GM12878 (cell line): ENCODE measurements at regions not wholly inside any gene's neighbourhood (a gene's known extent, or its start where the extent isn't known, plus 50 kb on each side); places are given as distances from the start of the nearest gene placed in this dataset.

Source experiments
- ATAC-seq: fragments of 200-7000 bp; cut with Tn5 transposase; 3 replicates; pipeline ENCODE4 v1.9.1; 2020; ENCODE audit warnings: mild to moderate bottlenecking, moderate library complexity
- BruUV-seq: library from RNA; stranded (reverse); fragments of 400-500 nt; replicated peaks from 2 replicates; lab custom pipeline; 2021; lab: Mats Ljungman, UMichigan
- CTCF ChIA-PET: fragments of 300-600 bp; sonication (Branson Sonifier 250); formaldehyde crosslinking; extraction: SDS; loops from one replicate; lab custom pipeline; 2021; ENCODE audit warnings: inconsistent platforms; lab: Yijun Ruan, JAX
- POLR2A ChIA-PET: fragments of 350-600 bp; formaldehyde crosslinking; extraction: SDS; loops from one replicate; lab custom pipeline; 2021; ENCODE audit warnings: inconsistent platforms; lab: Charles Lee
- RAD21 ChIA-PET: fragments of 300-600 bp; sonication (Branson Sonifier 250); formaldehyde crosslinking; loops from one replicate; lab custom pipeline; 2023; ENCODE audit warnings: antibody characterized with exemption; ENCODE audit not compliant: unreplicated experiment; lab: Charles Lee
- SMC1A ChIA-PET: fragments of 300-600 bp; sonication (Branson Sonifier 250); formaldehyde crosslinking; loops from one replicate; lab custom pipeline; 2023; ENCODE audit not compliant: unreplicated experiment, uncharacterized antibody; lab: Charles Lee
- DNase-seq: peaks from one replicate; pipeline ENCODE4 v3.0.0-alpha.2; 2011; ENCODE audit warnings: low read depth, low spot score
- FAIRE-seq: peaks from 3 replicates; lab custom pipeline; 2011; peaks lifted over from hg19 to GRCh38; lab: Jason Lieb, UNC
- H2AFZ ChIP-seq: 2 replicates; pipeline ENCODE4 v1.6.0; 2011; ENCODE audit warnings: low read depth, low read length, control low read depth; ENCODE audit not compliant: control insufficient read depth
- H3K27ac ChIP-seq: 2 replicates; pipeline ENCODE4 v1.5.1; 2011; ENCODE audit warnings: control low read depth; ENCODE audit not compliant: control insufficient read depth, insufficient read depth
- H3K27me3 ChIP-seq, 2 experiments: replicated peaks in 1 of 2; 2 replicates each; pipeline versions ENCODE4 v1.6.0 to v1.6.1; 2011; ENCODE audit warnings: low read length in 1 of 2; ENCODE audit not compliant: control insufficient read depth in 2 of 2, insufficient read depth in 2 of 2
- H3K36me3 ChIP-seq, 2 experiments: 2 replicates each; pipeline ENCODE4 v1.5.1; 2011; ENCODE audit warnings: low read length in 1 of 2; ENCODE audit not compliant: control insufficient read depth in 2 of 2, insufficient read depth in 2 of 2
- H3K4me1 ChIP-seq: 2 replicates; pipeline ENCODE4 v1.6.1; 2011; ENCODE audit warnings: mild to moderate bottlenecking, low read length, moderate library complexity, mixed read lengths; ENCODE audit not compliant: control insufficient read depth, insufficient read depth
- H3K4me2 ChIP-seq: 2 replicates; pipeline ENCODE4 v1.6.0; 2011; ENCODE audit warnings: control low read depth; ENCODE audit not compliant: control insufficient read depth, insufficient read depth
- H3K4me3 ChIP-seq: fragments of 200-600 bp; sonication (generic); 2 replicates; pipeline ENCODE4 v1.5.1; 2016
- H3K79me2 ChIP-seq: 2 replicates; pipeline ENCODE4 v1.6.0; 2011; ENCODE audit warnings: low read length; ENCODE audit not compliant: control insufficient read depth, insufficient read depth
- H3K9ac ChIP-seq: 2 replicates; pipeline ENCODE4 v1.8.0; 2011; ENCODE audit warnings: low read length, control low read depth, mixed read lengths; ENCODE audit not compliant: control insufficient read depth, insufficient read depth
- H3K9me3 ChIP-seq: replicated peaks from 3 replicates; pipeline ENCODE4 v1.5.1; 2011; ENCODE audit warnings: mild to moderate bottlenecking, low read length; ENCODE audit not compliant: control insufficient read depth, insufficient read depth
- H4K20me1 ChIP-seq: 2 replicates; pipeline ENCODE4 v1.6.0; 2011; ENCODE audit not compliant: control insufficient read depth, insufficient read depth
- CHD2 ChIP-seq: IDR thresholded peaks from 2 replicates; pipeline ENCODE4 v1.6.1; 2011; ENCODE audit warnings: low read depth, low read length, improper control_type of control experiment, borderline replicate concordance
- HDAC2 ChIP-seq: fragments of 200-600 bp; sonication (generic); IDR thresholded peaks from 2 replicates; pipeline ENCODE4 v1.6.1; 2017
- HDAC6 ChIP-seq: fragments of 200-600 bp; sonication (generic); IDR thresholded peaks from one replicate; pipeline ENCODE4 v1.8.0; 2017; ENCODE audit warnings: antibody characterized with exemption; ENCODE audit not compliant: unreplicated experiment
- JUND ChIP-seq: IDR thresholded peaks from 2 replicates; pipeline ENCODE4 v1.6.1; 2012; ENCODE audit warnings: low read depth, mild to moderate bottlenecking, low read length, improper control_type of control experiment, moderate library complexity
- NFXL1 ChIP-seq: fragments of 450-650 bp; IDR thresholded peaks from 2 replicates; pipeline ENCODE4 v1.6.1; 2017; ENCODE audit warnings: antibody characterized with exemption, mild to moderate bottlenecking, borderline replicate concordance
- RB1 ChIP-seq: fragments of 450-650 bp; formaldehyde crosslinking; IDR thresholded peaks from 2 replicates; pipeline ENCODE4 v1.6.1; 2017; ENCODE audit warnings: mild to moderate bottlenecking, borderline replicate concordance
- RBBP5 ChIP-seq: fragments of 200-600 bp; sonication (generic); conservative IDR thresholded peaks from 2 replicates; pipeline ENCODE4 v1.6.1; 2016
- SRF ChIP-seq, 2 experiments: IDR thresholded peaks; 2 replicates each; pipeline ENCODE4 v1.6.1; 2011; ENCODE audit warnings: low read depth in 2 of 2, low read length in 2 of 2, mild to moderate bottlenecking in 1 of 2, moderate library complexity in 1 of 2
- SUZ12 ChIP-seq: fragments of 200-600 bp; sonication (generic); IDR thresholded peaks from one replicate; pipeline ENCODE4 v1.6.1; 2018; ENCODE audit warnings: antibody characterized with exemption, mild to moderate bottlenecking; ENCODE audit not compliant: unreplicated experiment
- YBX1 ChIP-seq: fragments of 450-650 bp; IDR thresholded peaks from 2 replicates; pipeline ENCODE4 v1.6.1; 2016; ENCODE audit warnings: antibody characterized with exemption
- ZNF622 ChIP-seq: fragments of 450-650 bp; IDR thresholded peaks from 2 replicates; pipeline ENCODE4 v1.6.1; 2017; ENCODE audit warnings: mild to moderate bottlenecking, inconsistent platforms
- WGBS: methylation state at CpG from one replicate; pipeline ENCODE4 v1.1.6; 2016; ENCODE audit warnings: low lambda C conversion rate; ENCODE audit not compliant: insufficient replicate concordance, insufficient coverage; ENCODE audit errors: missing lambda C conversion rate; 5-methylcytosine and 5-hydroxymethylcytosine counted together
- in situ Hi-C: fragments of 300-500 bp; cut with MboI; formaldehyde crosslinking; loops from 9 replicates; pipeline ENCODE4 v1.14.3; 2018; ENCODE audit warnings: mixed read lengths
- intact Hi-C: fragments of 100-400 bp; cut with micrococcal nuclease; formaldehyde crosslinking; loops from one replicate; pipeline ENCODE4 v1.14.2; 2022; ENCODE audit not compliant: unreplicated experiment
- TF ChIP-seq, protein P1 (sequence below): fragments of 450-650 bp; conservative IDR thresholded peaks from 2 replicates; pipeline ENCODE4 v1.6.1; 2017; ENCODE audit warnings: mild to moderate bottlenecking, moderate library complexity
- TF ChIP-seq, protein P2 (sequence below): fragments of 450-650 bp; IDR thresholded peaks from 2 replicates; pipeline ENCODE4 v1.6.1; 2017; ENCODE audit warnings: borderline replicate concordance
- TF ChIP-seq, protein P3 (sequence below): fragments of 450-650 bp; IDR thresholded peaks from 2 replicates; pipeline ENCODE4 v1.6.1; 2017; ENCODE audit warnings: mild to moderate bottlenecking, moderate library complexity

DNA sequence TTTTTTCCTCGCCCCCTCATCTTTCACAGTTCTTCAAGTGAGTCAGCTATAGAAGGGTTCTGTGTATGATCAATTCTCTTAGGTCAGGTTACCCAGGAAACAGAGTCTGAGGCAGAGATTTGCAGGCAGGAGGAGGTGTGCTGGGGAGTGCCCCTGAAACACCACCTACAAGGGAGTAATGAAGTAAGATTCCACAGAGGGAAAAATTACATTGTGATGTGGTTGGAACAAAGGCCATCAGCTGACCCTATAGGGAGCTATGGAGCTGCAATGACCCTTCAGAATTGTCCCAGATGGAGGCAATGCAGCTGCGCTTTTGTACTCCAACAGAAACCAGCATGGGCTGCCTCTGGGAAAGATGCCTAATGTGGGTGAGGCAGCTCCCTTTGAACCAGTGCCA lies 142.2 kb upstream of the CNTN3 start:
- 4% methylated on average over 2 of the region's 2 CpGs for WGBS
- no peak; the same call in 2 of the 3 replicates for ATAC-seq
- intact Hi-C loops = no loop called here

More for the DNA sequence above, 142.2 kb upstream of the CNTN3 start:
- ChIA-PET RAD21 (no interaction called here), SMC1A (no interaction called here), CTCF (no interaction called here), POLR2A (no interaction called here)
- Histone ChIP-seq H3K79me2 (no peaks in the 10 kb centered on the region), H3K27me3 (no peaks in the 10 kb centered on the region), H3K4me3 (no peak overlapping the region), H3K36me3 (no peaks in the 10 kb centered on the region), H3K9me3 (no peaks in the 10 kb centered on the region), H4K20me1 (no peaks in the 10 kb centered on the region), H3K9ac (no peak overlapping the region), H3K4me1 (no peaks in the 10 kb centered on the region), H3K4me2 (no peak overlapping the region), H3K27ac (no peak overlapping the region), H2AFZ (no peak overlapping the region)
- in situ Hi-C loops = no loop called here
- FAIRE-seq (no peak), DNase-seq (no peak)
- no TSS peak for BruUV-seq
- TF ChIP-seq, protein P1, sequence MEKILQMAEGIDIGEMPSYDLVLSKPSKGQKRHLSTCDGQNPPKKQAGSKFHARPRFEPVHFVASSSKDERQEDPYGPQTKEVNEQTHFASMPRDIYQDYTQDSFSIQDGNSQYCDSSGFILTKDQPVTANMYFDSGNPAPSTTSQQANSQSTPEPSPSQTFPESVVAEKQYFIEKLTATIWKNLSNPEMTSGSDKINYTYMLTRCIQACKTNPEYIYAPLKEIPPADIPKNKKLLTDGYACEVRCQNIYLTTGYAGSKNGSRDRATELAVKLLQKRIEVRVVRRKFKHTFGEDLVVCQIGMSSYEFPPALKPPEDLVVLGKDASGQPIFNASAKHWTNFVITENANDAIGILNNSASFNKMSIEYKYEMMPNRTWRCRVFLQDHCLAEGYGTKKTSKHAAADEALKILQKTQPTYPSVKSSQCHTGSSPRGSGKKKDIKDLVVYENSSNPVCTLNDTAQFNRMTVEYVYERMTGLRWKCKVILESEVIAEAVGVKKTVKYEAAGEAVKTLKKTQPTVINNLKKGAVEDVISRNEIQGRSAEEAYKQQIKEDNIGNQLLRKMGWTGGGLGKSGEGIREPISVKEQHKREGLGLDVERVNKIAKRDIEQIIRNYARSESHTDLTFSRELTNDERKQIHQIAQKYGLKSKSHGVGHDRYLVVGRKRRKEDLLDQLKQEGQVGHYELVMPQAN = no peak
- TF ChIP-seq, protein P2, sequence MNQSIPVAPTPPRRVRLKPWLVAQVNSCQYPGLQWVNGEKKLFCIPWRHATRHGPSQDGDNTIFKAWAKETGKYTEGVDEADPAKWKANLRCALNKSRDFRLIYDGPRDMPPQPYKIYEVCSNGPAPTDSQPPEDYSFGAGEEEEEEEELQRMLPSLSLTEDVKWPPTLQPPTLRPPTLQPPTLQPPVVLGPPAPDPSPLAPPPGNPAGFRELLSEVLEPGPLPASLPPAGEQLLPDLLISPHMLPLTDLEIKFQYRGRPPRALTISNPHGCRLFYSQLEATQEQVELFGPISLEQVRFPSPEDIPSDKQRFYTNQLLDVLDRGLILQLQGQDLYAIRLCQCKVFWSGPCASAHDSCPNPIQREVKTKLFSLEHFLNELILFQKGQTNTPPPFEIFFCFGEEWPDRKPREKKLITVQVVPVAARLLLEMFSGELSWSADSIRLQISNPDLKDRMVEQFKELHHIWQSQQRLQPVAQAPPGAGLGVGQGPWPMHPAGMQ = no peak
- TF ChIP-seq HDAC2 (no peak), HDAC6 (no peak), JUND (no peak), RBBP5 (no peak), YBX1 (no peak), ZNF622 (no peak), CHD2 (no peak), RB1 (no peak), NFXL1 (no peak), SRF (IDR thresholded peaks at IDR 0.05; ENCODE audit: low read depth in 2 of 2, low read length in 2 of 2) (no peak), SUZ12 (no peak)
- TF ChIP-seq, protein P3, sequence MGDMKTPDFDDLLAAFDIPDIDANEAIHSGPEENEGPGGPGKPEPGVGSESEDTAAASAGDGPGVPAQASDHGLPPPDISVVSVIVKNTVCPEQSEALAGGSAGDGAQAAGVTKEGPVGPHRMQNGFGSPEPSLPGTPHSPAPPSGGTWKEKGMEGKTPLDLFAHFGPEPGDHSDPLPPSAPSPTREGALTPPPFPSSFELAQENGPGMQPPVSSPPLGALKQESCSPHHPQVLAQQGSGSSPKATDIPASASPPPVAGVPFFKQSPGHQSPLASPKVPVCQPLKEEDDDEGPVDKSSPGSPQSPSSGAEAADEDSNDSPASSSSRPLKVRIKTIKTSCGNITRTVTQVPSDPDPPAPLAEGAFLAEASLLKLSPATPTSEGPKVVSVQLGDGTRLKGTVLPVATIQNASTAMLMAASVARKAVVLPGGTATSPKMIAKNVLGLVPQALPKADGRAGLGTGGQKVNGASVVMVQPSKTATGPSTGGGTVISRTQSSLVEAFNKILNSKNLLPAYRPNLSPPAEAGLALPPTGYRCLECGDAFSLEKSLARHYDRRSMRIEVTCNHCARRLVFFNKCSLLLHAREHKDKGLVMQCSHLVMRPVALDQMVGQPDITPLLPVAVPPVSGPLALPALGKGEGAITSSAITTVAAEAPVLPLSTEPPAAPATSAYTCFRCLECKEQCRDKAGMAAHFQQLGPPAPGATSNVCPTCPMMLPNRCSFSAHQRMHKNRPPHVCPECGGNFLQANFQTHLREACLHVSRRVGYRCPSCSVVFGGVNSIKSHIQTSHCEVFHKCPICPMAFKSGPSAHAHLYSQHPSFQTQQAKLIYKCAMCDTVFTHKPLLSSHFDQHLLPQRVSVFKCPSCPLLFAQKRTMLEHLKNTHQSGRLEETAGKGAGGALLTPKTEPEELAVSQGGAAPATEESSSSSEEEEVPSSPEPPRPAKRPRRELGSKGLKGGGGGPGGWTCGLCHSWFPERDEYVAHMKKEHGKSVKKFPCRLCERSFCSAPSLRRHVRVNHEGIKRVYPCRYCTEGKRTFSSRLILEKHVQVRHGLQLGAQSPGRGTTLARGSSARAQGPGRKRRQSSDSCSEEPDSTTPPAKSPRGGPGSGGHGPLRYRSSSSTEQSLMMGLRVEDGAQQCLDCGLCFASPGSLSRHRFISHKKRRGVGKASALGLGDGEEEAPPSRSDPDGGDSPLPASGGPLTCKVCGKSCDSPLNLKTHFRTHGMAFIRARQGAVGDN = no peak
